ENCODE measurements at regions not wholly inside any gene's neighbourhood (a gene's known extent, or its start where the extent isn't known, plus 50 kb on each side); places are given as distances from the start of the nearest gene placed in this dataset.

GRCh38 chr2:12882393-12882792 lies 165.7 kb downstream of the TRIB2 start:
- Mint-ChIP-seq H3K36me3 (no peaks in the 10 kb centered on the region), H3K4me3 (no peak overlapping the region), H3K9me3 (no peaks in the 10 kb centered on the region), H3K27me3 (no peaks in the 10 kb centered on the region), H3K4me1 (no peaks in the 10 kb centered on the region), H3K27ac (no peak overlapping the region)
- no peak for ATAC-seq

DNA sequence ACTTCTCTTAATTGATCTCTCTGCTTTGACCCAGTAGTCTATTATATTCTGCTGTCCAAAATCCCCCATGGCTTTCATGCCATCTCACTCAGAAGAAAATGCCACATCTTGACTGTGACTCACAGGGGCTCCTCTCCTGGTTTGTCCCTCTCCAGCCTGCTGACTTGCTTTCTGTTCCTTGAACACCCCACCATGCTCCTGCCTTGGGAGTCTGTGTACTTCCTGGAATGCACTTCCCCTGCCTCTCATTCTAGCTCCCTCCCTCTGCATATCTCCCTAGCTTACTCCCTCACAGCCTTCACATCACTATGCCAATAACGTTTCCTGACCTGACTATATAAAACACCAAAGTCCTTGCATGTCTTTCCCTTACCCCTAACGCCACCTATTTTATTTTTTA lies 167.2 kb downstream of the TRIB2 start:
- no peaks in the 10 kb centered on the region for H3K4me1 Mint-ChIP-seq
- H3K27ac Mint-ChIP-seq: no peak overlapping the region
- no peaks in the 10 kb centered on the region for H3K9me3 Mint-ChIP-seq
- no peaks in the 10 kb centered on the region for H3K27me3 Mint-ChIP-seq
- no peak for ATAC-seq
- H3K36me3 Mint-ChIP-seq: no peaks in the 10 kb centered on the region
- no peak overlapping the region for H3K4me3 Mint-ChIP-seq

GRCh38 chr2:12884713-12885282 lies 168.1 kb downstream of the TRIB2 start:
- Mint-ChIP-seq H3K4me1 (no peaks in the 10 kb centered on the region), H3K9me3 (no peaks in the 10 kb centered on the region), H3K36me3 (no peaks in the 10 kb centered on the region), H3K27ac (no peak overlapping the region), H3K4me3 (no peak overlapping the region), H3K27me3 (no peaks in the 10 kb centered on the region)
- no peak for ATAC-seq

DNA sequence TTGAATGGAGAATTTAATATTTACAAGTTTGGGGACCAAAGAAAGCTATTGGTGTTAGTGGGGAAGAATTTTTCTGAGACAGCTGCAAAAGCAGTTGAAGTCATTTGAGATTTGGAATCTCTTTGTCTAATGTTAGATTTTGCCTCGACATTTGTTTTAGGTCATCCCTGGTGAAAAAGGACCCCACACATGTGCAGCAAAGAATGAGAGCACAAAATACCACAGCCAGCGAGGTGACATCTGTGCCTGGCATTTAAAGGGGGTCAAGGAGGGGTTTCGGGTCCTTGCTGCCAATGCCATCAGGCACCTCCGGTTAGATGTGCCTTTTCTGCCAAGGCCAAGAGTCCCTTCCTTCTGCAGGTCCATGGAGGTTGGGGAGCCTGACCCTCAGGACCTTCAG lies 173.3 kb downstream of the TRIB2 start:
- Mint-ChIP-seq H3K27ac (no peak overlapping the region), H3K4me1 (no peaks in the 10 kb centered on the region), H3K27me3 (peaks cover 6% of the 10 kb centered on the region), H3K36me3 (peaks cover 11% of the 10 kb centered on the region), H3K9me3 (peaks cover 15% of the 10 kb centered on the region), H3K4me3 (no peak overlapping the region)
- ATAC-seq: no peak

DNA sequence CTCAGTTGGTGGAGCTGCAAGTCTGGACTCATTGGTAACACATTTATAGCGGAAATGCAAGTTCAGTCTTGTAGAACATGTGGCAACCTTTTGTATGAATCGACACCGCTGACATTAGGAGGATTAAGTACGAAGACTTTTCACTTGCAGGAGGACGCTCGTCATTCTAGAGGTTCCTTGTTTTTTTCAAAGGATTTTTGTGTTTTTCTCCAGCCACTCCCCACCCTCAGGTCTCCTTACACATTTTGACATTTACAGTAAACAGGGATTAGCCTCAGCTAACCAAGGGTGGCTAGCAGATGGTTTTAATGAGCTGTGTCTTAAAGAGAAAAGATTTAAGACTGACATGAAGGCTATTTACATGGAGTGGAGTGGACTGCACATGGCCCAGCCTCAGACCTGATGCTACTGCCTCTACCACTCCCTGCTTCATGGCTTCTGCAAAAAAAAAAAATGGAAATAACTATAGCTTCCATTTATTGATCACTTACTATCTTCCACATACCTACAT lies 173.8 kb downstream of the TRIB2 start:
- no peak for ATAC-seq
- Mint-ChIP-seq H3K4me1 (no peaks in the 10 kb centered on the region), H3K4me3 (no peak overlapping the region), H3K9me3 (peaks cover 19% of the 10 kb centered on the region), H3K36me3 (peaks cover 16% of the 10 kb centered on the region), H3K27ac (no peak overlapping the region), H3K27me3 (peaks cover 11% of the 10 kb centered on the region)

DNA sequence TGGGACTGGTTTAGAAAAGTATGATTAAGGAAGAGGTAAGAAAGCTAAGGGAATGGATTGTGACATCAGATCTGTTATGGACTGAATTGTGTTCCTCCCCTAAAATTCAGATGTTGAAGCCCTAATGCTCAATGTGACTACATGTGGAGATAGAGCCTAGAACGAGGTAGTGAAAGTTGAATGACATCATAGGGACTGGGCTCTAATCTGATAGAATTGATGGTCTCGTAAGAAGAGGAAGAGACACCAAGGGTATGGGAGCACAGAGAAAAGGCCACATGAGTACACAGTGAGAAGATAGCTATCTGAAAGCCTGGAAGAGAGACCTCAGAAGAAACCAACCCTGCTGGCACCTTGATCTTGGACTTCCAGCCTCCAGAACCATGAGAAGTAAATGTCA lies 178.3 kb downstream of the TRIB2 start:
- Mint-ChIP-seq H3K4me1 (peaks cover 12% of the 10 kb centered on the region), H3K4me3 (no peak overlapping the region), H3K27ac (no peak overlapping the region), H3K9me3 (peaks cover 19% of the 10 kb centered on the region), H3K27me3 (peaks cover 11% of the 10 kb centered on the region), H3K36me3 (peaks cover 16% of the 10 kb centered on the region)
- no peak for ATAC-seq

DNA sequence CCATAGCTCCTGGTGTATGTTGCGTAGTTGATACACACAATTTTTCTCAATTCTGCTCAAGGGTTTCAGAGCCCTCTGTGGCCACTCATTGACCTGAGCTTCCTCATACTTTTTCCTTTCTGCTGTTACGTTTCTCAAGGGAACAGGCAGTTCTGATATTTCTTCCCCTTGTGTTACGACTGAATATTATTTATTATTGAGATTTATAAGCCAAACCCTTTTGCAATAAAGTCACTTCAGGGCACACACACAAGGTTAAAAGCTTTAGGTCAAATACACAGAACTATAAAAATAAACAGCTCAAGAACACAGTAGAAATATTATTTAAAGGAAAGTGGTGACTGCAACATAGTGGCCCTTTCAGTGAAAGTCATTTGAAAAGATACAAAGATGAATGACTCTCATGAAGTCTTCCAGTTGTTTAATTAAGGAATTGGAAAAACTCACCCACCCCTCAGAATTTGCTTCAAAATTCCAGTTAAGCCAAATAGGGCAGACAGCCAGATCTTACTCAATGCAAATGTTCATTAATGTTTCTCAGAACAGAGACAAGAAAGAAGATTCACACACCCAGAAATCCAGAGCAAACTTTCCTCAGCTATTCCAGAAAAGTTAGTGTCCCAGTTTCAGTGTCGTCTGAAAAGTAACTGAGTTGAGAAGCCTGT lies 179.7 kb downstream of the TRIB2 start:
- Mint-ChIP-seq H3K4me1 (peaks cover 12% of the 10 kb centered on the region), H3K27ac (no peak overlapping the region), H3K4me3 (no peak overlapping the region), H3K27me3 (peaks cover 11% of the 10 kb centered on the region), H3K36me3 (peaks cover 16% of the 10 kb centered on the region), H3K9me3 (peaks cover 17% of the 10 kb centered on the region)
- no peak for ATAC-seq

GRCh38 chr2:12897181-12897580 lies 180.4 kb downstream of the TRIB2 start:
- Mint-ChIP-seq H3K9me3 (peaks cover 13% of the 10 kb centered on the region), H3K4me1 (peaks cover 12% of the 10 kb centered on the region), H3K36me3 (peaks cover 10% of the 10 kb centered on the region), H3K27me3 (peaks cover 11% of the 10 kb centered on the region), H3K27ac (no peak overlapping the region), H3K4me3 (no peak overlapping the region)
- peak; percentile 50 for ATAC-seq

DNA sequence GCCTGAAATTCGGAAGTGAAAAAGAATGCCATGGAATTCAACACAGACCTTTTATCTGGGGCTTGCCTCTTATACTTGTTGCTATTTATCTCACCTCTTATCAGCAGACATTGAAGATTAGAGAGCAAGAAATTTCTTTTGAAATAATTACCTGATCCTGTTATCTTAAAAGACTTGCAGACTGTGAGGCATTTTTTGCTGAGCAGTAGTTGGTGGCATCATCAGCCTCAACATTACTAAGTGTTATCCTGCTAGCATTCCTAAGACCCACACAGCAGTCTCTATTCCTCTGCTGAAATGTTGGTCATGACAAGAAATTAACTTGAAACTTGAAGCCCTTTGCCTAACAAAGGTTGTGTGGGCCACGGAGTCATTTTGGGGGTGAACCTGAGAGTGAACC lies 186.5 kb downstream of the TRIB2 start:
- no peaks in the 10 kb centered on the region for H3K9me3 Mint-ChIP-seq
- H3K4me1 Mint-ChIP-seq: no peaks in the 10 kb centered on the region
- H3K27me3 Mint-ChIP-seq: no peaks in the 10 kb centered on the region
- H3K4me3 Mint-ChIP-seq: no peak overlapping the region
- H3K36me3 Mint-ChIP-seq: no peaks in the 10 kb centered on the region
- ATAC-seq: no peak
- H3K27ac Mint-ChIP-seq: no peak overlapping the region

GRCh38 chr2:12910431-12910830 lies 193.7 kb downstream of the TRIB2 start:
- Mint-ChIP-seq H3K9me3 (no peaks in the 10 kb centered on the region), H3K36me3 (no peaks in the 10 kb centered on the region), H3K4me3 (no peak overlapping the region), H3K4me1 (no peaks in the 10 kb centered on the region), H3K27me3 (peaks cover 21% of the 10 kb centered on the region), H3K27ac (no peak overlapping the region)
- no peak for ATAC-seq

- ATAC-seq: no peak
- Mint-ChIP-seq H3K27me3 (peaks cover 23% of the 10 kb centered on the region), H3K9me3 (no peaks in the 10 kb centered on the region), H3K4me1 (no peaks in the 10 kb centered on the region), H3K27ac (no peak overlapping the region), H3K4me3 (no peak overlapping the region), H3K36me3 (no peaks in the 10 kb centered on the region)
Observed at GRCh38 chr2:12915787-12916186, 199.1 kb downstream of the TRIB2 start.

DNA sequence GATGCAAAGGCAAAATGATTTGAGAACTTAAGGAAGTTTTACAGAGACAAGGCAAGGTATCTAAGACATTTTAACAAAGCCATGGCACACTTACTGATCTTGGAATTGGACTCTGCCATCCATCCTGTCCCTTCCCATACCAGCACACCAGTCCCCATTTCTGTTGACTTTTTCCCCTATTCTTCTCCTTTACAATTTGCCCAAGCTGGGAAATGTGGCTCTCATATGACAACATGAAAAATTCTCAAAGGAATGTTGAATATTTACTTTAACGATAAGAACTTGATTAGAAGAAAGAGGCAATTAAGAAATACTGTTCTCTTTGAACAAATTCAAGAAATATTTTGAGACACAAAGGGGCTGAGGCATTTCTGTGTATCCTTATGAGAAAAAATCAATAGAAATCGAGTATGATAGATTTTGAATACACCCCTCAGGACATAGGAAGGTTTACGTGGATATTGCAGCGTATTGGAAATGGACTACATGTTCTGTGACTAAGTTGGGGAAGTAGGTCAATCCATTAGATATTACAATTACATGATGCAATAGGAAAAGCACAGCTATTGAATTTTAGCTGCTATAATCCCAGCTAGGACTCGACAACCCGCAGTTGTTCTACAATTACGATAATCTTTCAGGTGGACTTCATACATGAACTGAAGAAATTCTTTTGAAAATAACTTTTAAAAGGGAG lies 201.6 kb downstream of the TRIB2 start:
- no peak for ATAC-seq
- peaks cover 15% of the 10 kb centered on the region for H3K27me3 Mint-ChIP-seq
- H3K4me3 Mint-ChIP-seq: no peak overlapping the region
- no peaks in the 10 kb centered on the region for H3K4me1 Mint-ChIP-seq
- no peaks in the 10 kb centered on the region for H3K9me3 Mint-ChIP-seq
- H3K27ac Mint-ChIP-seq: no peak overlapping the region
- H3K36me3 Mint-ChIP-seq: no peaks in the 10 kb centered on the region

- Mint-ChIP-seq H3K27ac (no peak overlapping the region), H3K9me3 (no peaks in the 10 kb centered on the region), H3K36me3 (no peaks in the 10 kb centered on the region), H3K4me3 (no peak overlapping the region), H3K4me1 (no peaks in the 10 kb centered on the region), H3K27me3 (peaks cover 15% of the 10 kb centered on the region)
- no peak for ATAC-seq
Observed at GRCh38 chr2:12918835-12919445, 202.2 kb downstream of the TRIB2 start.

DNA sequence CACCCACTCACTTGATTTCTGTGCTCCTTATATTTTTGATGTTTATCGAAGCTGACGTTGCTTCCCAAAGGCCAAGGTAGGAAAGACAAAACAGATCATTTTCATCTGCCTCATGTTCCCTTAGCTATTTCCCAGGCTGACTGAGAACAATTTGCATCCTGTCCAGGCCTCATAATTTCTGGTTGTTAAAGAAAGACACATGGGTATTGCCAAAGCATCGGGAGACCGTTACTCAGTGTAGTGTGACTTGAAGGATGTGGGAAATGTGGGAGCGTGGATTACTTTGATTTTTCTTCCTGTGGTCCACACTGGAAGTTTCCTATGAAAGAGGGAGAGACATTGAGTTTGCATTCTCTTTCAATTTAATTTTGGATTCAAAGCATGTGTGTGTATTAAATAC lies 204.6 kb downstream of the TRIB2 start:
- Mint-ChIP-seq H3K4me3 (no peak overlapping the region), H3K27ac (no peak overlapping the region), H3K27me3 (peaks cover 26% of the 10 kb centered on the region)

DNA sequence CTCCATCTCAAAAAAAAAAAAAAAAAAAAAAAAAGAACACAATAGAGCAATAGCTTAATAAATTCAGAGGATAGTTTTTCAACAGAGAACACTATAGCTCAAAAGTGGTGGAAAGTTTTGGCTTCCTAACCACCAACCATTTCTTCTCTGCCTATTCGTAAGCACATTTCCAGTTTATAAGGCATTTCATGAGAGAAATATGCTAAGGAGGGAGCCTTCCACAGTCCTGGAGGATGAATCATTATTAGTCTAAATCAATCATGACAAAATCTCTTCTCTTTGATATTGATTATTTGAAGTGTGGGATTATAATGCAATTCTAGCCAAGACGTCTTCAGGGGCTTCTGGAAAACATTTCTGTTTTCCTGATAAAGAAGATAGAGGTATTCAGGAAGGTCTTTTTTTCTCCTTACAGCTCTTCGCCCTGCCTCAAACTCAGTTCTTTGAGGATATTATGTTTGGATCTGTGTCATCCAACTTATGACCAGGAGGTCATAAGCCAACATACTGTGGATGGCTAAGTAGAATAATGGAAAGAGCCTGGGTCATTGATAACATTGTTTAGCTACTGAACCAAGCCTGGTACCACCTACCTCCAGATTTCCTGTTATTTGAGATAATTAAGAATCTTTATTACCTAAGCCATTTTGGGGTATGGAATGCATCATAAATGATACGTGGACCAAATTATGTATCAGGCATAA lies 207.3 kb downstream of the TRIB2 start:
- Mint-ChIP-seq H3K4me3 (no peak overlapping the region), H3K9me3 (no peaks in the 10 kb centered on the region), H3K4me1 (peaks cover 9% of the 10 kb centered on the region), H3K27ac (no peak overlapping the region), H3K27me3 (peaks cover 26% of the 10 kb centered on the region), H3K36me3 (no peaks in the 10 kb centered on the region)
- no peak for ATAC-seq

More for the DNA sequence above, 204.6 kb downstream of the TRIB2 start:
- Mint-ChIP-seq H3K4me1 (no peaks in the 10 kb centered on the region), H3K9me3 (no peaks in the 10 kb centered on the region), H3K36me3 (no peaks in the 10 kb centered on the region)
- no peak for ATAC-seq

Measured in stimulated activated memory B cell treated with anti-CD40 and anti-IgM and Interleukin-4, amounts not matched to agents 10 μg/mL and 1 μg/mL and 100 μg/mL, for 72 hours (primary cell).